MM.1S (cell line): ENCODE measurements at regions not wholly inside any gene's neighbourhood (a gene's known extent, or its start where the extent isn't known, plus 50 kb on each side); places are given as distances from the start of the nearest gene placed in this dataset.

Experiments
- CTCF ChIP-seq: fragments of 300-600 bp; sonication (generic); IDR thresholded peaks from 2 replicates; pipeline ENCODE4 v1.5.1; 2016; ENCODE audit warnings: antibody characterized with exemption, low read length, mixed read lengths
- EZH2 ChIP-seq: fragments of 300-600 bp; sonication (generic); optimal IDR thresholded peaks from 2 replicates; pipeline ENCODE3; 2017; ENCODE audit warnings: low read depth, mild to moderate bottlenecking, antibody characterized with exemption, low read length, mixed read lengths
- EZH2phosphoT487 ChIP-seq: fragments of 300-600 bp; sonication (generic); IDR thresholded peaks from 2 replicates; pipeline ENCODE4 v1.6.1; 2018; ENCODE audit warnings: antibody characterized with exemption, low read length

DNA sequence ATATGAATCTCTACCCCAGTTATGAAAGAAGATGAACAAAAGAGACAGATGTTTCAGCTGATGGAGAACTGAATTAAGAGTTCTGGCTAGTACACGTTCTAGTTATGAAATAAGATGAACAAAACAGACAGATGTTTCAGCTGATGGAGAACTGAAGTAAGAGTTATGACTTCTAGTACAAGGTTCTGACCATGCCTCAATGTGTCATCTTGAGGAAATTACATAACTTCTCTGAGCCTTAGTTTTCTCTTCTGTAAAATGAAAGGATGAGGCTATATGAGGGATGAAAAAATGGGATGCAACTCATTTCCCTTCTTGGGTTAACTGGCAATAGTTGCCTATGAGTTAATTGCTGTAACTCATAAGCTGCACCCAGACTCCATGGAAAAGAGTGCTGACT lies 92.9 kb upstream of the WDR75 start:
- TF ChIP-seq CTCF (no peak), EZH2phosphoT487 (no peak), EZH2 (no peak)
